Cardiac fibroblast (primary cell): ENCODE measurements at regions not wholly inside any gene's neighbourhood (a gene's known extent, or its start where the extent isn't known, plus 50 kb on each side); places are given as distances from the start of the nearest gene placed in this dataset.
"Not testable (repeated sequence)": the region's sequence is repeated elsewhere in the genome, so short reads cannot be mapped to it uniquely, and the experiment has no call there.

Experiments used
- DNase-seq, 2 donors: peaks; one replicate each; pipeline versions ENCODE4 v3.0.0 to v3.0.0-alpha.2; 2010; ENCODE audit warnings: low read depth in 2 of 2
- H3K4me3 ChIP-seq, 2 donors: replicated peaks in 1 of 2; 1 replicate in 1 of 2; 2 replicates in 1 of 2; pipeline ENCODE4 v1.5.1; 2011; ENCODE audit warnings: low read depth in 2 of 2, low read length in 2 of 2, mild to moderate bottlenecking in 2 of 2, moderate library complexity in 1 of 2
- CTCF ChIP-seq: IDR thresholded peaks from one replicate; pipeline ENCODE4 v1.5.1; 2011; ENCODE audit warnings: low read depth, mild to moderate bottlenecking, low read length, inconsistent platforms

DNA sequence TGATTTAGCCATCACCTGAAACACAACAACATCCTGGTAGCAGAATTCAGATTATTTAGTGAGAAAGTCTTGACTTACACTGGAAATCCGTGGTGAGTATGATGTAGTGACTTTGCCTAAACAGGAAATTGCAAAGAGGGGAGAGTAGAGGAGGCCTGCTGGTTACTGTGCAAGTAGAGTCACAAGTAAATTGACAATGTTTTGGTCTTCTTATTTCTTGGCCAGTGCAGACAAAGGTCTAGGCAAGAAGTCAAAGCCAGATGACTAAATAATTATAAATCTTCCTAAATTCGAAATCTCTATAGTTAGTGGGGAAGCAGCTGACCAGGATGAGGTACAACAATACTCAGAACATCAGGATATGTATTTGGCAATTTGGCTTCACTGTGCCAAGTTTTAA, 159.5 kb upstream of the KCTD3 start:
- no peak for TF ChIP-seq CTCF
- H3K4me3 ChIP-seq: no peak overlapping the region
- no peak for DNase-seq

- not testable (repeated sequence) for DNase-seq
Measured at GRCh38 chr1:215409546-215409945, 157.6 kb upstream of the KCTD3 start.

DNA sequence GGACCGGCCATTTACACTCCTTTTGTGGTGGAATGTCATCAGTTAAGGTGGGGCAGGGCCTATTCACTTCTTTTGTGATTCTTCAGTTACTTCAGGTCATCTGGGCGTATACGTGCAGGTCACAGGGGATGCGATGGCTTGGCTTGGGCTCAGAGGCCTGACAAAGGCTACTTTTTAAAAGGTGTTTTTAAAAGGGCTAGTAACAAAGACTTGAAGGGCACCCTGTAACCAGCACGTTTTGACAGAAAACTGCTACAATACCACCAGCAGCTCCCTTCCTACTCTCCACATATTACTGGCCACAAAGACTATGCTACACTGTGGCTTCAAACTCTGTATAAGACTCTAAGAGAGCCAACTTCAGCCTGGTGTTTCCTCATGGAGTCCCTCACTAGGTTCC, 151.6 kb upstream of the KCTD3 start:
- not testable (repeated sequence) for DNase-seq, H3K4me3 ChIP-seq

More at GRCh38 chr1:215409546-215409945, 157.6 kb upstream of the KCTD3 start:
- H3K4me3 ChIP-seq: not testable (repeated sequence)

GRCh38 chr1:215416497-215416896, 150.6 kb upstream of the KCTD3 start:
- no peak overlapping the region for H3K4me3 ChIP-seq
- no peak for TF ChIP-seq CTCF
- DNase-seq: no peak

- no peak for TF ChIP-seq CTCF
- no peak overlapping the region for H3K4me3 ChIP-seq
- DNase-seq: peak in 1 of 2 donors; percentile 6
Measured at GRCh38 chr1:215417122-215417521, 150.0 kb upstream of the KCTD3 start.

DNA sequence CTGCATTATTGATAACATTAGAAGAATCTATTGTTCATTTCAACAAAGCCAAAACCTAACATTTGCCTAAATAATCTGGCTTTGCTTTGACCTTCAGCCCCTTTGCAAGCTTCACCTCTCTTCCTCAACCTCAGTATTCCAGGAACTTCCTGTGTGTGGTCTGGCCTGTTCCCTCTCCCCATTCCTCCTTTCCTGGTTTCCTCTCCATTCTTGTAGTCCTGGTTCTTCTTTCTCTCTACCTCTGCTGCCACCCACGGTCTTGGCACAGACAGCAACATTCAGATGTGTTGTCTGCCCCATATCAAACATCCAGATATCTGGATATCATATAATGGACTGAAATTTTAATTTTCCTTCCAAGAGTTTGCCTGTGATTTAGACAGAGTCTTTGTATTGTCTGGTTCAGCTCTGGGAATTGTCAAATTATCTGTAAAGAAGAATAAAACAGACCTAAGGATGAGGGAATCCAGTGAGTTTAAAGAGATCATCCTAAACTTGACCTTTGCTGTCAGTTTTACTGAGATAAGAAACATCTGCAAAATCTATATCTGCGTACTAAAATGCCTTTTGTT, 148.1 kb upstream of the KCTD3 start:
- peak in 1 of 2 donors; percentile 4 for DNase-seq
- H3K4me3 ChIP-seq: no peak overlapping the region
- TF ChIP-seq CTCF: no peak

GRCh38 chr1:215421744-215422143, 145.4 kb upstream of the KCTD3 start:
- TF ChIP-seq CTCF: no peak
- no peak for DNase-seq
- no peak overlapping the region for H3K4me3 ChIP-seq

- no peak for DNase-seq
- no peak overlapping the region for H3K4me3 ChIP-seq
- TF ChIP-seq CTCF: no peak
Measured at GRCh38 chr1:215423288-215423687, 143.8 kb upstream of the KCTD3 start.
